Left kidney (tissue), 1 donor: ENCODE measurements at regions not wholly inside any gene's neighbourhood (a gene's known extent, or its start where the extent isn't known, plus 50 kb on each side); places are given as distances from the start of the nearest gene placed in this dataset.
"Not testable (repeated sequence)": the region's sequence is repeated elsewhere in the genome, so short reads cannot be mapped to it uniquely, and the experiment has no call there.

Source experiments
- DNase-seq: peaks from one replicate; pipeline ENCODE4 v3.0.0-alpha.2; 2013

- no peak for DNase-seq
Observed at GRCh38 chr10:11667756-11668155, 56.3 kb upstream of the USP6NL start.

- DNase-seq: no peak
Observed at GRCh38 chr10:11663763-11664555, 52.5 kb upstream of the USP6NL start.

GRCh38 chr10:11663126-11663515 is 51.7 kb upstream of the USP6NL start:
- DNase-seq: not testable (repeated sequence)

GRCh38 chr10:11661441-11661840 is 50.0 kb upstream of the USP6NL start:
- DNase-seq: no peak
